Activated naive CD4-positive, alpha-beta T cell treated with anti-CD3 and anti-CD28 coated beads for 36 hours (primary cell): ENCODE measurements at regions not wholly inside any gene's neighbourhood (a gene's known extent, or its start where the extent isn't known, plus 50 kb on each side); places are given as distances from the start of the nearest gene placed in this dataset.
"Not testable (repeated sequence)": the region's sequence is repeated elsewhere in the genome, so short reads cannot be mapped to it uniquely, and the experiment has no call there.

Experiments used
- CTCF ChIA-PET: fragments of 350-600 bp; sonication (Branson Sonifier 250); formaldehyde crosslinking; loops from one replicate; lab custom pipeline; 2021; ENCODE audit warnings: antibody characterized with exemption; lab: Charles Lee
- DNase-seq: peaks from one replicate; pipeline ENCODE4 v3.0.0-alpha.2; 2020
- H3K27ac Mint-ChIP-seq: one replicate; pipeline ENCODE4 v1.8.0; 2021; ENCODE audit warnings: mild to moderate bottlenecking, mixed read lengths
- H3K27me3 Mint-ChIP-seq: one replicate; pipeline ENCODE4 v1.8.0; 2021; ENCODE audit warnings: low read depth, mixed read lengths
- H3K36me3 Mint-ChIP-seq: one replicate; pipeline ENCODE4 v1.8.0; 2021; ENCODE audit warnings: low read depth, mixed read lengths
- H3K4me1 Mint-ChIP-seq: one replicate; pipeline ENCODE4 v1.8.0; 2021; ENCODE audit warnings: low read depth, mixed read lengths
- H3K4me3 Mint-ChIP-seq: one replicate; pipeline ENCODE4 v1.8.0; 2021; ENCODE audit warnings: mild to moderate bottlenecking, moderate library complexity, mixed read lengths
- H3K9me3 Mint-ChIP-seq: one replicate; pipeline ENCODE4 v1.8.0; 2021; ENCODE audit warnings: mixed read lengths
- intact Hi-C: fragments of 100-400 bp; cut with micrococcal nuclease; formaldehyde crosslinking; loops from one replicate; pipeline ENCODE4 v1.15.1; 2023

DNA sequence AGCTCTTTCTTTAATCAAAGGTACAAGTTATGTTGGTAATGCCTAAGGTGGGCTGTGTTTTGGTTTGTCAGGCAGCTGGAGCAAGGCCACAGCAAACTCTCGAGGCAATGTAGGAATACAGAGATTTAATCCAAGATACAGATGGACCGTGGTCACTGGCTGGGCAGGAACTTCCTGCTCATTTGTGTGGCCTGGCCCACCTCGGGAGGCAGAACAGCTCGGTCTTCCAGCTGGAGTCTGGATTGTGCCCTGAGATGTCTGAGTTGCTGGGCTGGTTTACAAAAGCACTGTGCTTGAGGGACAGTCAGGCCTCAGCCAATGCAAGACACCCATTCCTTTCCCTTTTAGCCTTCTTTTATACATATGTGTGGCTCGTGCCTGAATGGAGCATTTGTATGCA lies 506.1 kb upstream of the SALL3 start:
- CTCF ChIA-PET = no interaction called here
- no peak overlapping the region for H3K4me3 Mint-ChIP-seq
- H3K9me3 Mint-ChIP-seq = no peaks in the 10 kb centered on the region
- DNase-seq = no peak
- H3K27me3 Mint-ChIP-seq = peaks cover 3% of the 10 kb centered on the region
- intact Hi-C loops = no loop called here
- H3K36me3 Mint-ChIP-seq = no peaks in the 10 kb centered on the region
- no peak overlapping the region for H3K27ac Mint-ChIP-seq
- H3K4me1 Mint-ChIP-seq = no peaks in the 10 kb centered on the region

DNA sequence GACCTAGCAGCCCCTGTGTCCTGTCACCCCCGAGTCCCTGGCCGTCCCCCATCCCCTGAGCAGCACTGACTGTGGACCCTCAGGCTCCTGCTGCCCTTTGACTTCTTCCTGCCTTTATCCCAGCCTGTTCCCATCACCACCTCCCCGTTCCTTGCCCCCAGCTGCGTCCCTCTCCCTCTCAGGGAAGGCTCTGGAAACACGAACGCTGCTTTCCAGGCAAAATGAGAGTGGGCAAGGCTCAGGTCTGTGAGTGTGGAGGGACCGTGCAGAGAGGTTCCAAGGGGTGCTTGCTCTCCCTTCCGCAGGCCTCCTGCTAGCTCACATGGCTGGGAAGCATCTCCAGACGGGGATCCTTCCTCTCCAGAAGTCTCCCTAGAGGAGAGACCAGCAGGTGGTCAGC lies 501.8 kb upstream of the SALL3 start:
- no peak for DNase-seq
- intact Hi-C loops = no loop called here

GRCh38 chr18:78479443-78479842 lies 500.2 kb upstream of the SALL3 start:
- DNase-seq = no peak
- intact Hi-C loops = no loop called here
- Mint-ChIP-seq H3K9me3 (no peaks in the 10 kb centered on the region), H3K4me1 (no peaks in the 10 kb centered on the region), H3K4me3 (no peak overlapping the region), H3K27me3 (peaks cover 5% of the 10 kb centered on the region), H3K36me3 (no peaks in the 10 kb centered on the region), H3K27ac (no peak overlapping the region)
- CTCF ChIA-PET = no interaction called here

More for the DNA sequence above, 501.8 kb upstream of the SALL3 start:
- no peaks in the 10 kb centered on the region for H3K27me3 Mint-ChIP-seq
- no peak overlapping the region for H3K4me3 Mint-ChIP-seq
- no peak overlapping the region for H3K27ac Mint-ChIP-seq
- no peaks in the 10 kb centered on the region for H3K4me1 Mint-ChIP-seq
- no peaks in the 10 kb centered on the region for H3K36me3 Mint-ChIP-seq
- CTCF ChIA-PET = no interaction called here
- no peaks in the 10 kb centered on the region for H3K9me3 Mint-ChIP-seq

- Mint-ChIP-seq H3K27me3 (peaks cover 5% of the 10 kb centered on the region), H3K4me1 (no peaks in the 10 kb centered on the region), H3K36me3 (no peaks in the 10 kb centered on the region), H3K27ac (no peak overlapping the region), H3K4me3 (no peak overlapping the region), H3K9me3 (no peaks in the 10 kb centered on the region)
- CTCF ChIA-PET = no interaction called here
- DNase-seq = no peak
- intact Hi-C loops = no loop called here
Measured at GRCh38 chr18:78480262-78481054, 499.2 kb upstream of the SALL3 start.

DNA sequence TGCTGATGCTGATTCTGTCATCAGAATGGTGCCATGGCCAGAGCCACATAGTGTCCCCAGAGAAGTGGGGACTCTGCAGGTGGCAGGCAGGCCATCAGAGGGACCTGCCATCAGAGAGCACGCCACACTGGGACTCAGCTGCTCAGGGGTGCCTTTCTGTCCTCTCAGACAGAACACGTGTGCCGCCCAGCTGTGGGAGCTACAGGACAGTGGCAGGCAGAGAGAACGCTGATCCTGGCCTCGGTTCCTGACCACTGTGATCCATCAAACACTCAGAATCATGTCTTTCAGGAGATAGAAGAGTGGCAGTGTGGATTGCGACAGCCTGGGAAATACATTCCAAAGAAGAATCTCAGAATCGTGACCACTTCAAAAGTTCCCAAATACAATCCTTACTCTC lies 497.2 kb upstream of the SALL3 start:
- Mint-ChIP-seq H3K4me1 (no peaks in the 10 kb centered on the region), H3K27me3 (peaks cover 5% of the 10 kb centered on the region), H3K27ac (no peak overlapping the region), H3K9me3 (no peaks in the 10 kb centered on the region), H3K36me3 (no peaks in the 10 kb centered on the region), H3K4me3 (no peak overlapping the region)
- CTCF ChIA-PET = no interaction called here
- no peak for DNase-seq
- intact Hi-C loops = no loop called here

DNA sequence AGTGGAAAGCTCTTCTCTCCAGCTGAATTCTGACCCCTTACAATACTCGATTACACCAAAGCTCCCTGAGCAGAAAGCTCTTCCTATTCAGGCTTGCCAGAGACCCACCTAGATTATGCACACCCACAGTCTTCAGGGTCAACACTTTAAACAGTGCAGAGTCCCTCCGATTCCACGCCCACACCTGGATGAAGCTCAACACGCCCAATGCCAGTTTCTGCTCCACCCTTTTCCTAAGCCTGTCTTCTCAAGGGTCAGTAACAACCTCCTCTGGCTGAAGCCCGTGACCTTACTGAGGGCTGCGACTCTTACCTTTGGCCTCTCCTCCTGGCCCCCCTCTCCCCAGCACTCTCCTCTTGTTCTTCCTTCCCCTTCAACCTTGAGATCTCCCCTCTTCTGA lies 492.0 kb upstream of the SALL3 start:
- no peak overlapping the region for H3K4me3 Mint-ChIP-seq
- peaks cover 10% of the 10 kb centered on the region for H3K9me3 Mint-ChIP-seq
- no peaks in the 10 kb centered on the region for H3K36me3 Mint-ChIP-seq
- peaks cover 5% of the 10 kb centered on the region for H3K27me3 Mint-ChIP-seq
- DNase-seq = no peak
- no peaks in the 10 kb centered on the region for H3K4me1 Mint-ChIP-seq
- intact Hi-C loops = no loop called here
- no peak overlapping the region for H3K27ac Mint-ChIP-seq
- CTCF ChIA-PET = no interaction called here

DNA sequence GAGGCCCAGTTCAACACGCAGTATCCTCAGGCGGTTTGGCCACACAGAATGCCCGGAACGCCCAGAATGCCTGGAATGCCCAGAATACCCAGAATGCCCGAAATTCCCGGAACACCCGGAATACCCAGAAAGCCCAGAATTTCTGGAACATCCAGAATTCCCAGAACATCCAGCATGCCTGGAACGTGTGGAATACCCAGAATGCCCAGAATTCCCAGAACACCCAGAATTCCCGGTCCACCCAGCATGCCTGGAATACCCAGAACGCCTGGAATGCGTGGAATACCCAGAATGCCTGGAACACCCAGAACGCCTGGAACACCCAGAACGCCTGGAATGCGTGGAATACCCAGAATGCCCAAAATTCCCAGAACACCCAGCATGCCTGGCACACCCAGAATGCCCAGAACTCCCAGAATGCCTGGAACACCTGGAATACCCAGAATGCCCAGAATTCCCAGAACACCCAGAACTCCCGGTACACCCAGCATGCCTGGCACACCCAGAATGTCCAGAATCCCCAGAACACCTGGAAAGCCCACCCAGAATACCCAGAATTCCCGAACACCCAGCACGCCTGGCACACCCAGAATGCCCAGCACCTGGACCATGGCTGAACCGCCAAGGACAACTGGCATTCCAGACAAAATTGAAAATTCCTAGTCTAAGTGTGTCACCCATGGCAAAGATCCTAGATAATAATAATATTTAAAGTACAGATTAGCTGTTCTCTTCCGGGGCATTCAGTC lies 487.4 kb upstream of the SALL3 start:
- peaks cover 1% of the 10 kb centered on the region for H3K36me3 Mint-ChIP-seq
- CTCF ChIA-PET = no interaction called here
- H3K9me3 Mint-ChIP-seq = peaks cover 15% of the 10 kb centered on the region
- no peaks in the 10 kb centered on the region for H3K4me1 Mint-ChIP-seq
- H3K27me3 Mint-ChIP-seq = no peaks in the 10 kb centered on the region
- H3K27ac Mint-ChIP-seq = no peak overlapping the region
- no peak overlapping the region for H3K4me3 Mint-ChIP-seq
- DNase-seq = no peak
- intact Hi-C loops = no loop called here

- no peak for DNase-seq
- H3K27me3 Mint-ChIP-seq = no peaks in the 10 kb centered on the region
- CTCF ChIA-PET = no interaction called here
- peaks cover 15% of the 10 kb centered on the region for H3K9me3 Mint-ChIP-seq
- peaks cover 1% of the 10 kb centered on the region for H3K36me3 Mint-ChIP-seq
- H3K27ac Mint-ChIP-seq = no peak overlapping the region
- no peaks in the 10 kb centered on the region for H3K4me1 Mint-ChIP-seq
- intact Hi-C loops = no loop called here
- H3K4me3 Mint-ChIP-seq = no peak overlapping the region
Measured at GRCh38 chr18:78492813-78493371, 486.7 kb upstream of the SALL3 start.

GRCh38 chr18:78493490-78493889 lies 486.1 kb upstream of the SALL3 start:
- H3K36me3 Mint-ChIP-seq, CTCF ChIA-PET, H3K27me3 Mint-ChIP-seq, intact Hi-C loops, H3K27ac Mint-ChIP-seq, H3K4me1 Mint-ChIP-seq, H3K4me3 Mint-ChIP-seq: not testable (repeated sequence)
- peak; percentile 19 for DNase-seq
- peaks cover 15% of the 10 kb centered on the region for H3K9me3 Mint-ChIP-seq

GRCh38 chr18:78494204-78495085 lies 485.2 kb upstream of the SALL3 start:
- Mint-ChIP-seq H3K9me3 (peaks cover 15% of the 10 kb centered on the region), H3K4me3 (no peak overlapping the region), H3K4me1 (no peaks in the 10 kb centered on the region), H3K27ac (peak overlapping the region; percentile 69), H3K36me3 (peaks cover 1% of the 10 kb centered on the region), H3K27me3 (no peaks in the 10 kb centered on the region)
- CTCF ChIA-PET = no interaction called here
- intact Hi-C loops = no loop called here
- DNase-seq = no peak

DNA sequence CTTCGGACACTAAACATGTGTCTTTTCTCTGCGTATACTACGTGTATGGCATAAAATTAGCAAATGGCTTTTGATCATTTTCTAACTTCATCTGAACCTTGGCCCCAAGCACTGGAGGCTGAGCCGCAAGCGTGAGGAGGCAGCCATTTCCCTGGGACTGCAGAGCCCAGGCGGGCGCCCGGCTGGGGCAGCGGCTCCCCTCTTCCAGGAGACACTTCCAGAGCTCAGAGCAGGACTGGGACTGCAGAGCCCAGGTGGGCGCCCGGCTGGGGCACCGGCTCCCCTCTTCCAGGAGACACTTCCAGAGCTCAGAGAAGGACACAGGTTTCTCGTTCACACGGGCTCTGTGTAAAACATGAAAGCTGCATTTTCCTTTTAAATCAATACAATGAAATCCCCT lies 484.1 kb upstream of the SALL3 start:
- Mint-ChIP-seq H3K4me1 (no peaks in the 10 kb centered on the region), H3K4me3 (no peak overlapping the region), H3K9me3 (peaks cover 13% of the 10 kb centered on the region), H3K27ac (no peak overlapping the region), H3K36me3 (peaks cover 1% of the 10 kb centered on the region), H3K27me3 (no peaks in the 10 kb centered on the region)
- no peak for DNase-seq
- intact Hi-C loops = no loop called here
- CTCF ChIA-PET = no interaction called here

DNA sequence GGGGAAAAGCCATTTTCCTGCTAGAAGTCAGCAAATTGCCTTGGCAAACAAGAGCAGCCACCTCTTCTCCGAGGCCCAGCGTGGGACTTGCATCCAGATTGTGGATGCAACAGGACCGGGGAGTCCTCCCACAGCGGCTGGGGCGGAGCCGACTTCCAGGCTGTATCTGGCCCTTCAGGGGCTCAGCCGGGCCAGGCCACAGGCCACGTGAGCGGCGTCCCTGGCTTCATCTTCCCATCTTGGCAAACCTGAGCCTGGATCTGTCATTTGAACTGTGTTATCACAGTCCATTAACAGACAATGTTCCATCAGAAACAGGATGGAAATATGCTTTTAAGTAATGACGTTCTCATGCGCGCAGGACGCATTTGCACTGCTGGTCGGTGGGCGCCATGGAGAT lies 483.5 kb upstream of the SALL3 start:
- CTCF ChIA-PET = no interaction called here

More for the DNA sequence above, 483.5 kb upstream of the SALL3 start:
- Mint-ChIP-seq H3K36me3 (peaks cover 1% of the 10 kb centered on the region), H3K4me3 (no peak overlapping the region), H3K4me1 (no peaks in the 10 kb centered on the region), H3K27me3 (no peaks in the 10 kb centered on the region), H3K9me3 (peaks cover 9% of the 10 kb centered on the region), H3K27ac (no peak overlapping the region)
- DNase-seq = no peak
- intact Hi-C loops = no loop called here
